ENCODE measurements at regions not wholly inside any gene's neighbourhood (a gene's known extent, or its start where the extent isn't known, plus 50 kb on each side); places are given as distances from the start of the nearest gene placed in this dataset.

DNA sequence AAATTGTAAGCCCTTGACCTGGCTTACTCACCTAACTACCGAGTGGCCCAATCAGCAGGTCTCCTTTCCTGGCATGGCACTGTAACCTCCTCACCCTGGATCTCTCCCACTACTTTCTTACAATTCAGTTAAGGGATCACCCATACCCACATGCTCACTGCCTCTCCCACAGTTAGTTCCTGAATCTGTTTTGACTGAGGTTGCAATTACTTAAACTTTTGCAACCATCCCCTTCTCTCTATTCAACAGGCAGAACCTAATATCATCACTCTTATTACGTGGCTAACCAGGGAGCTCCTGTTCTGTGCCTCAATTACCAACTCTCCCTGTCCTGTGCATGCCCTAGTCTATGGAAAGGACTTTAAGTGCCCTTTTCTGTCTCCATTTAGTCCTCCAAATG is 84.2 kb upstream of the IKZF1 start:
- Histone ChIP-seq H3K27me3 (ENCODE audit: control insufficient read depth in 2 of 2, insufficient read depth in 2 of 2, low read length in 2 of 2) (no peaks in the 10 kb centered on the region), H4K20me1 (ENCODE audit: insufficient read depth, low read length) (no peaks in the 10 kb centered on the region), H3K4me3 (replicated peaks in 1 of 3; ENCODE audit: low read depth in 2 of 3, low read length in 3 of 3) (peak overlapping the region in 1 of 3 experiments; percentile 48), H3K27ac (ENCODE audit: low read depth in 1 of 2, low read length in 2 of 2) (peak overlapping the region; percentile 77 to 89), H3K9ac (ENCODE audit: insufficient read depth, low read length, poor library complexity, severe bottlenecking) (peak overlapping the region; percentile 49), H3K4me1 (ENCODE audit: control insufficient read depth in 1 of 2, insufficient read depth in 2 of 2, low read length in 2 of 2) (peaks cover 60 to 64% of the 10 kb centered on the region in 2 donors), H3K4me2 (replicated peaks; ENCODE audit: extremely low read depth, low read length, poor library complexity, severe bottlenecking) (peak overlapping the region; percentile 51), H3K36me3 (replicated peaks in 1 of 2; ENCODE audit: control insufficient read depth in 1 of 2, insufficient read depth in 2 of 2, low read length in 2 of 2) (no peaks in the 10 kb centered on the region), H3K9me3 (replicated peaks in 1 of 2; ENCODE audit: control insufficient read depth in 1 of 2, insufficient read depth in 1 of 2, low read length in 2 of 2) (peaks cover 0 to 7% of the 10 kb centered on the region in 2 donors), H2AFZ (ENCODE audit: insufficient read depth, low read depth, low read length, poor library complexity, severe bottlenecking) (no peak overlapping the region), H3K79me2 (ENCODE audit: insufficient read depth, low read length) (peaks cover 4% of the 10 kb centered on the region)
- intact Hi-C loops (cut with micrococcal nuclease), result no loop called here
- DNase-seq, result peak; percentile 59 to 81 (median 79)
- WGBS (ENCODE audit: insufficient coverage), result 39% methylated on average over 2 of the region's 2 CpGs
- TF ChIP-seq, protein P1, sequence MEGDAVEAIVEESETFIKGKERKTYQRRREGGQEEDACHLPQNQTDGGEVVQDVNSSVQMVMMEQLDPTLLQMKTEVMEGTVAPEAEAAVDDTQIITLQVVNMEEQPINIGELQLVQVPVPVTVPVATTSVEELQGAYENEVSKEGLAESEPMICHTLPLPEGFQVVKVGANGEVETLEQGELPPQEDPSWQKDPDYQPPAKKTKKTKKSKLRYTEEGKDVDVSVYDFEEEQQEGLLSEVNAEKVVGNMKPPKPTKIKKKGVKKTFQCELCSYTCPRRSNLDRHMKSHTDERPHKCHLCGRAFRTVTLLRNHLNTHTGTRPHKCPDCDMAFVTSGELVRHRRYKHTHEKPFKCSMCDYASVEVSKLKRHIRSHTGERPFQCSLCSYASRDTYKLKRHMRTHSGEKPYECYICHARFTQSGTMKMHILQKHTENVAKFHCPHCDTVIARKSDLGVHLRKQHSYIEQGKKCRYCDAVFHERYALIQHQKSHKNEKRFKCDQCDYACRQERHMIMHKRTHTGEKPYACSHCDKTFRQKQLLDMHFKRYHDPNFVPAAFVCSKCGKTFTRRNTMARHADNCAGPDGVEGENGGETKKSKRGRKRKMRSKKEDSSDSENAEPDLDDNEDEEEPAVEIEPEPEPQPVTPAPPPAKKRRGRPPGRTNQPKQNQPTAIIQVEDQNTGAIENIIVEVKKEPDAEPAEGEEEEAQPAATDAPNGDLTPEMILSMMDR (IDR thresholded peaks at IDR 0.05), result no peak
- Mint-ChIP-seq H3K9me3 (peaks cover 2 to 5% (median 3%) of the 10 kb centered on the region in 7 donors), H3K36me3 (no peaks in the 10 kb centered on the region), H3K27ac (peak overlapping the region; percentile 96 to 100 (median 99)), H3K4me1 (peaks cover 63% of the 10 kb centered on the region), H3K4me3 (peak overlapping the region in 1 of 2 donors; percentile 79), H3K27me3 (ENCODE audit: low read depth in 3 of 3) (peaks cover 0 to 6% (median 0%) of the 10 kb centered on the region in 3 donors)

DNA sequence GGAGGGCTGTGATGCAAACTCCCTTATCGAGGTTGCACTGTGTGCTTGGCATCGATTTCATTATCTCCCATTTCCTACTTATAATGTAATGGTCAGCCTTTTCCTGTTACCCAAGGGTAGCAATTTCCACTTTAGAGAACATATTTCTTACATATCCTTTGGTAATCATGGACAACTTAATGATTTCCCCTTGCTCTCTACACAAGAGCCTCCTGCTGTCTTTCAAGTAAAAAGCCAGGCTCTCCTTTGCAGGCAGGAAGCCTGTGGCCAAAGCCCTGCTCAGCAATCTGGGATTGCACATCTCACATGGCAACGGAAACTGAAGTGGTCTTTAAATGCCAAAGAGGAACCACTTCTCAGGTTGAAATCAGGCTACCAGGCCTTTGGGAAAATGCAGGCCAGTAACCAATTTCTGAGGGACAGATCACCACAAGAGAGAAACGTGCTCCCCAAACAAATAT is 86.7 kb upstream of the IKZF1 start:
- peaks cover 0 to 5% of the 10 kb centered on the region in 2 donors for H3K9me3 ChIP-seq (replicated peaks in 1 of 2; ENCODE audit: control insufficient read depth in 1 of 2, insufficient read depth in 1 of 2, low read length in 2 of 2)
- H3K27me3 ChIP-seq (ENCODE audit: control insufficient read depth in 2 of 2, insufficient read depth in 2 of 2, low read length in 2 of 2), result no peaks in the 10 kb centered on the region
- Mint-ChIP-seq H3K4me1 (peaks cover 86% of the 10 kb centered on the region), H3K27ac (peak overlapping the region; percentile 77 to 96 (median 83)), H3K9me3 (peaks cover 0 to 5% (median 3%) of the 10 kb centered on the region in 7 donors), H3K36me3 (no peaks in the 10 kb centered on the region), H3K4me3 (peak overlapping the region in 1 of 2 donors; percentile 39), H3K27me3 (ENCODE audit: low read depth in 3 of 3) (peaks cover 0 to 4% (median 2%) of the 10 kb centered on the region in 3 donors)
- TF ChIP-seq, protein P1 (IDR thresholded peaks at IDR 0.05), result no peak
- peak overlapping the region in 1 of 3 experiments; percentile 9 for H3K4me3 ChIP-seq (replicated peaks in 1 of 3; ENCODE audit: low read depth in 2 of 3, low read length in 3 of 3)
- H4K20me1 ChIP-seq (ENCODE audit: insufficient read depth, low read length), result no peaks in the 10 kb centered on the region
- H3K4me2 ChIP-seq (replicated peaks; ENCODE audit: extremely low read depth, low read length, poor library complexity, severe bottlenecking), result peak overlapping the region; percentile 46
- no peak overlapping the region for H3K9ac ChIP-seq (ENCODE audit: insufficient read depth, low read length, poor library complexity, severe bottlenecking)
- no peaks in the 10 kb centered on the region for H3K36me3 ChIP-seq (replicated peaks in 1 of 2; ENCODE audit: control insufficient read depth in 1 of 2, insufficient read depth in 2 of 2, low read length in 2 of 2)
- DNase-seq, result peak in 2 of 3 donors; percentile 56 to 58
- 0% methylated on average over 1 of the region's 4 CpGs for WGBS (ENCODE audit: insufficient coverage)
- peaks cover 85% of the 10 kb centered on the region in 2 donors for H3K4me1 ChIP-seq (ENCODE audit: control insufficient read depth in 1 of 2, insufficient read depth in 2 of 2, low read length in 2 of 2)
- H3K27ac ChIP-seq (ENCODE audit: low read depth in 1 of 2, low read length in 2 of 2), result peak overlapping the region; percentile 28 to 68
- no peak overlapping the region for H2AFZ ChIP-seq (ENCODE audit: insufficient read depth, low read depth, low read length, poor library complexity, severe bottlenecking)
- H3K79me2 ChIP-seq (ENCODE audit: insufficient read depth, low read length), result peaks cover 4% of the 10 kb centered on the region
- intact Hi-C loops (cut with micrococcal nuclease), result loop anchor here (5.0 to 10.0 kb wide), 2 partner anchors 47 to 139 kb away; no protein-coding TSS in a partner anchor
